Adrenal gland (tissue), 5 donors: ENCODE measurements at regions not wholly inside any gene's neighbourhood (a gene's known extent, or its start where the extent isn't known, plus 50 kb on each side); places are given as distances from the start of the nearest gene placed in this dataset.

ENCODE experiments used
- CTCF ChIP-seq, 6 experiments: fragments of 450-650 bp in 4 of 6; fragments of 200-600 bp in 2 of 6; sonication (generic) in 1 of 6; IDR thresholded peaks; 1 replicate in 5 of 6; 2 replicates in 1 of 6; pipeline versions ENCODE4 v1.5.1 to v1.8.0; 2016 to 2021; ENCODE audit warnings: antibody characterized with exemption in 6 of 6, mild to moderate bottlenecking in 2 of 6, moderate library complexity in 1 of 6
- POLR2A ChIP-seq, 2 donors: fragments of 450-650 bp; IDR thresholded peaks; one replicate each; pipeline ENCODE4 v1.6.1; 2017; ENCODE audit warnings: antibody characterized with exemption in 2 of 2, mild to moderate bottlenecking in 2 of 2, moderate library complexity in 1 of 2
- donor health status: DM: no; HTN: no; CAD: no.

- TF ChIP-seq CTCF (IDR thresholded peaks at IDR 0.05) (no peak), POLR2A (IDR thresholded peaks at IDR 0.05) (no peak)
Measured at GRCh38 chr17:71494062-71494855, 626.6 kb upstream of the SOX9 start.
